ENCODE measurements at regions not wholly inside any gene's neighbourhood (a gene's known extent, or its start where the extent isn't known, plus 50 kb on each side); places are given as distances from the start of the nearest gene placed in this dataset.

DNA sequence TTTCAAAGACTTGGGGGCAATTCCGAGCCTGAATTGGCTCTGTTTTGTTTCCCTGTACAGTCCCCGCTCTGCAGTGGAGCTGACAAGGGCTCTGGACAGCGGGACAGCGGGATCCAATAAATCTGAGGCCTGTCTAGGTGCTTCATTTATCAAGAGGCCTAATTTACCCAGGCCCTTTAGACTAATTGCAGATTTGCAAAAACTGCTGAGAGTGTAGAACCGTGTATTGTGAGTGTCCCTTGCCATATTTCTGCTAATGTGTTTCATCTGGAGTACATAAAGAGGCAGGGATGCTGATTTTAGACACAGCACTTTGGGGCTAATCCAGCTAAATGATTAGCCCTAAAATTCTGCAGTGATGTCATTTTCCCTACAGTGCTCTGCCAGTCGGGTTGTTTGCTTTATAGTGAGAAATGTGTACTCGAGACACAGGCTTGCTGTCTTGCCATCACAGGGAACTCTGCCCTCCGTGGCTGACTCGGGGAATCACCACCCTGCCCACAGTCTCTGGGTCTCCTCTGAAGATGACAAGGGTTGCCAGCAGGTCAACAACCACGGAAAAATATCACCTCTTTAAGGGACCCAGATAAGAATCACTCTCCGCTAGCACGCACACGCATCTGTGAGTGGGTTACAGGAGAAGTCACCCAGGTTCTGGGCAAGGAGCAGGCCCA is 592.0 kb downstream of the BNC2 start:
- TF ChIP-seq, protein P1, sequence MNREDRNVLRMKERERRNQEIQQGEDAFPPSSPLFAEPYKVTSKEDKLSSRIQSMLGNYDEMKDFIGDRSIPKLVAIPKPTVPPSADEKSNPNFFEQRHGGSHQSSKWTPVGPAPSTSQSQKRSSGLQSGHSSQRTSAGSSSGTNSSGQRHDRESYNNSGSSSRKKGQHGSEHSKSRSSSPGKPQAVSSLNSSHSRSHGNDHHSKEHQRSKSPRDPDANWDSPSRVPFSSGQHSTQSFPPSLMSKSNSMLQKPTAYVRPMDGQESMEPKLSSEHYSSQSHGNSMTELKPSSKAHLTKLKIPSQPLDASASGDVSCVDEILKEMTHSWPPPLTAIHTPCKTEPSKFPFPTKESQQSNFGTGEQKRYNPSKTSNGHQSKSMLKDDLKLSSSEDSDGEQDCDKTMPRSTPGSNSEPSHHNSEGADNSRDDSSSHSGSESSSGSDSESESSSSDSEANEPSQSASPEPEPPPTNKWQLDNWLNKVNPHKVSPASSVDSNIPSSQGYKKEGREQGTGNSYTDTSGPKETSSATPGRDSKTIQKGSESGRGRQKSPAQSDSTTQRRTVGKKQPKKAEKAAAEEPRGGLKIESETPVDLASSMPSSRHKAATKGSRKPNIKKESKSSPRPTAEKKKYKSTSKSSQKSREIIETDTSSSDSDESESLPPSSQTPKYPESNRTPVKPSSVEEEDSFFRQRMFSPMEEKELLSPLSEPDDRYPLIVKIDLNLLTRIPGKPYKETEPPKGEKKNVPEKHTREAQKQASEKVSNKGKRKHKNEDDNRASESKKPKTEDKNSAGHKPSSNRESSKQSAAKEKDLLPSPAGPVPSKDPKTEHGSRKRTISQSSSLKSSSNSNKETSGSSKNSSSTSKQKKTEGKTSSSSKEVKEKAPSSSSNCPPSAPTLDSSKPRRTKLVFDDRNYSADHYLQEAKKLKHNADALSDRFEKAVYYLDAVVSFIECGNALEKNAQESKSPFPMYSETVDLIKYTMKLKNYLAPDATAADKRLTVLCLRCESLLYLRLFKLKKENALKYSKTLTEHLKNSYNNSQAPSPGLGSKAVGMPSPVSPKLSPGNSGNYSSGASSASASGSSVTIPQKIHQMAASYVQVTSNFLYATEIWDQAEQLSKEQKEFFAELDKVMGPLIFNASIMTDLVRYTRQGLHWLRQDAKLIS (CRISPR knock-in tag; IDR thresholded peaks at IDR 0.05; ENCODE audit: borderline replicate concordance), result no peak
- no peak for TF ChIP-seq RELA (CRISPR knock-in tag; IDR thresholded peaks at IDR 0.05; ENCODE audit: borderline replicate concordance)
- TF ChIP-seq, protein P2, sequence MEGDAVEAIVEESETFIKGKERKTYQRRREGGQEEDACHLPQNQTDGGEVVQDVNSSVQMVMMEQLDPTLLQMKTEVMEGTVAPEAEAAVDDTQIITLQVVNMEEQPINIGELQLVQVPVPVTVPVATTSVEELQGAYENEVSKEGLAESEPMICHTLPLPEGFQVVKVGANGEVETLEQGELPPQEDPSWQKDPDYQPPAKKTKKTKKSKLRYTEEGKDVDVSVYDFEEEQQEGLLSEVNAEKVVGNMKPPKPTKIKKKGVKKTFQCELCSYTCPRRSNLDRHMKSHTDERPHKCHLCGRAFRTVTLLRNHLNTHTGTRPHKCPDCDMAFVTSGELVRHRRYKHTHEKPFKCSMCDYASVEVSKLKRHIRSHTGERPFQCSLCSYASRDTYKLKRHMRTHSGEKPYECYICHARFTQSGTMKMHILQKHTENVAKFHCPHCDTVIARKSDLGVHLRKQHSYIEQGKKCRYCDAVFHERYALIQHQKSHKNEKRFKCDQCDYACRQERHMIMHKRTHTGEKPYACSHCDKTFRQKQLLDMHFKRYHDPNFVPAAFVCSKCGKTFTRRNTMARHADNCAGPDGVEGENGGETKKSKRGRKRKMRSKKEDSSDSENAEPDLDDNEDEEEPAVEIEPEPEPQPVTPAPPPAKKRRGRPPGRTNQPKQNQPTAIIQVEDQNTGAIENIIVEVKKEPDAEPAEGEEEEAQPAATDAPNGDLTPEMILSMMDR (IDR thresholded peaks at IDR 0.05), result no peak
- TF ChIP-seq, protein P3, sequence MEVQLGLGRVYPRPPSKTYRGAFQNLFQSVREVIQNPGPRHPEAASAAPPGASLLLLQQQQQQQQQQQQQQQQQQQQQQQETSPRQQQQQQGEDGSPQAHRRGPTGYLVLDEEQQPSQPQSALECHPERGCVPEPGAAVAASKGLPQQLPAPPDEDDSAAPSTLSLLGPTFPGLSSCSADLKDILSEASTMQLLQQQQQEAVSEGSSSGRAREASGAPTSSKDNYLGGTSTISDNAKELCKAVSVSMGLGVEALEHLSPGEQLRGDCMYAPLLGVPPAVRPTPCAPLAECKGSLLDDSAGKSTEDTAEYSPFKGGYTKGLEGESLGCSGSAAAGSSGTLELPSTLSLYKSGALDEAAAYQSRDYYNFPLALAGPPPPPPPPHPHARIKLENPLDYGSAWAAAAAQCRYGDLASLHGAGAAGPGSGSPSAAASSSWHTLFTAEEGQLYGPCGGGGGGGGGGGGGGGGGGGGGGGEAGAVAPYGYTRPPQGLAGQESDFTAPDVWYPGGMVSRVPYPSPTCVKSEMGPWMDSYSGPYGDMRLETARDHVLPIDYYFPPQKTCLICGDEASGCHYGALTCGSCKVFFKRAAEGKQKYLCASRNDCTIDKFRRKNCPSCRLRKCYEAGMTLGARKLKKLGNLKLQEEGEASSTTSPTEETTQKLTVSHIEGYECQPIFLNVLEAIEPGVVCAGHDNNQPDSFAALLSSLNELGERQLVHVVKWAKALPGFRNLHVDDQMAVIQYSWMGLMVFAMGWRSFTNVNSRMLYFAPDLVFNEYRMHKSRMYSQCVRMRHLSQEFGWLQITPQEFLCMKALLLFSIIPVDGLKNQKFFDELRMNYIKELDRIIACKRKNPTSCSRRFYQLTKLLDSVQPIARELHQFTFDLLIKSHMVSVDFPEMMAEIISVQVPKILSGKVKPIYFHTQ (CRISPR knock-in tag; IDR thresholded peaks at IDR 0.05), result no peak
